ENCODE measurements at regions not wholly inside any gene's neighbourhood (a gene's known extent, or its start where the extent isn't known, plus 50 kb on each side); places are given as distances from the start of the nearest gene placed in this dataset.

- in situ Hi-C loops (cut with MboI; ENCODE audit: low sequenced_read_pairs) = loop anchor here (10.0 to 25.0 kb wide), 2 partner anchors 182 to 449 kb away; partner anchors contain the start of gene UMODL1
These were observed 104.9 kb upstream of the TMPRSS2 start for GRCh38 chr21:41612674-41613532.

- in situ Hi-C loops (cut with MboI; ENCODE audit: low sequenced_read_pairs) = loop anchor here (10.0 to 25.0 kb wide), 2 partner anchors 183 to 450 kb away; partner anchors contain the start of gene UMODL1
These were observed 104.1 kb upstream of the TMPRSS2 start for GRCh38 chr21:41611966-41612606.

GRCh38 chr21:41611441-41611840 is 103.5 kb upstream of the TMPRSS2 start:
- in situ Hi-C loops (cut with MboI; ENCODE audit: low sequenced_read_pairs) = loop anchor here (10.0 to 25.0 kb wide), 2 partner anchors 183 to 451 kb away; partner anchors contain the start of gene UMODL1

GRCh38 chr21:41610840-41611115 is 102.8 kb upstream of the TMPRSS2 start:
- in situ Hi-C loops (cut with MboI; ENCODE audit: low sequenced_read_pairs) = loop anchor here (10.0 to 25.0 kb wide), 2 partner anchors 184 to 452 kb away; partner anchors contain the start of gene UMODL1

- in situ Hi-C loops (cut with MboI; ENCODE audit: low sequenced_read_pairs) = loop anchor here (10.0 to 25.0 kb wide), 2 partner anchors 185 to 452 kb away; partner anchors contain the start of gene UMODL1
These were observed 102.3 kb upstream of the TMPRSS2 start for GRCh38 chr21:41610042-41610839.

GRCh38 chr21:41606706-41607105 is 98.7 kb upstream of the TMPRSS2 start:
- in situ Hi-C loops (cut with MboI; ENCODE audit: low sequenced_read_pairs) = loop anchor here (25.0 kb wide), 1 partner anchor 456 kb away; the partner anchor contains the start of gene UMODL1

GRCh38 chr21:41605934-41606285 is 98.0 kb upstream of the TMPRSS2 start:
- in situ Hi-C loops (cut with MboI; ENCODE audit: low sequenced_read_pairs) = loop anchor here (25.0 kb wide), 1 partner anchor 456 kb away; the partner anchor contains the start of gene UMODL1

- in situ Hi-C loops (cut with MboI; ENCODE audit: low sequenced_read_pairs) = loop anchor here (25.0 kb wide), 1 partner anchor 457 kb away; the partner anchor contains the start of gene UMODL1
These were observed 97.4 kb upstream of the TMPRSS2 start for GRCh38 chr21:41605178-41605933.

GRCh38 chr21:41604583-41605041 is 96.7 kb upstream of the TMPRSS2 start:
- in situ Hi-C loops (cut with MboI; ENCODE audit: low sequenced_read_pairs) = loop anchor here (25.0 kb wide), 1 partner anchor 458 kb away; the partner anchor contains the start of gene UMODL1

- in situ Hi-C loops (cut with MboI; ENCODE audit: low sequenced_read_pairs) = loop anchor here (25.0 kb wide), 1 partner anchor 459 kb away; the partner anchor contains the start of gene UMODL1
These were observed 95.5 kb upstream of the TMPRSS2 start for GRCh38 chr21:41603476-41603875.

GRCh38 chr21:41602531-41602930 is 94.6 kb upstream of the TMPRSS2 start:
- in situ Hi-C loops (cut with MboI; ENCODE audit: low sequenced_read_pairs) = loop anchor here (25.0 kb wide), 1 partner anchor 460 kb away; the partner anchor contains the start of gene UMODL1

GRCh38 chr21:41601573-41602368 is 93.8 kb upstream of the TMPRSS2 start:
- in situ Hi-C loops (cut with MboI; ENCODE audit: low sequenced_read_pairs) = loop anchor here (25.0 kb wide), 1 partner anchor 461 kb away; the partner anchor contains the start of gene UMODL1

GRCh38 chr21:41600961-41601572 is 93.1 kb upstream of the TMPRSS2 start:
- in situ Hi-C loops (cut with MboI; ENCODE audit: low sequenced_read_pairs) = loop anchor here (25.0 kb wide), 1 partner anchor 461 kb away; the partner anchor contains the start of gene UMODL1

- in situ Hi-C loops (cut with MboI; ENCODE audit: low sequenced_read_pairs) = loop anchor here (25.0 kb wide), 1 partner anchor 462 kb away; the partner anchor contains the start of gene UMODL1
These were observed 92.6 kb upstream of the TMPRSS2 start for GRCh38 chr21:41600556-41600955.

GRCh38 chr21:41600116-41600515 is 92.2 kb upstream of the TMPRSS2 start:
- in situ Hi-C loops (cut with MboI; ENCODE audit: low sequenced_read_pairs) = loop anchor here (25.0 kb wide), 1 partner anchor 462 kb away; the partner anchor contains the start of gene UMODL1

- in situ Hi-C loops (cut with MboI; ENCODE audit: low sequenced_read_pairs) = no loop called here
These were observed 90.8 kb upstream of the TMPRSS2 start for GRCh38 chr21:41598561-41599431.

- in situ Hi-C loops (cut with MboI; ENCODE audit: low sequenced_read_pairs) = no loop called here
These were observed 89.9 kb upstream of the TMPRSS2 start for GRCh38 chr21:41597811-41598231.

All from HL-60/S4 (cell line).